IMR-90 (cell line): ENCODE measurements at regions not wholly inside any gene's neighbourhood (a gene's known extent, or its start where the extent isn't known, plus 50 kb on each side); places are given as distances from the start of the nearest gene placed in this dataset.

ENCODE experiments used
- ATAC-seq: fragments of 200-7000 bp; cut with Tn5 transposase; 2 replicates; pipeline ENCODE4 v1.9.1; 2020; ENCODE audit warnings: low read depth, mild to moderate bottlenecking, moderate library complexity
- BruUV-seq: library from RNA; stranded (reverse); fragments of 400-500 nt; replicated peaks from 2 replicates; lab custom pipeline; 2021; lab: Mats Ljungman, UMichigan
- CTCF ChIA-PET: fragments of 300-600 bp; formaldehyde crosslinking; extraction: SDS; loops from one replicate; lab custom pipeline; 2021; ENCODE audit warnings: antibody characterized with exemption; lab: Yijun Ruan, JAX
- POLR2A ChIA-PET: fragments of 300-600 bp; sonication (Branson Sonifier 250); formaldehyde crosslinking; loops from one replicate; lab custom pipeline; 2022; ENCODE audit warnings: antibody characterized with exemption; ENCODE audit not compliant: unreplicated experiment; lab: Charles Lee
- DNase-seq: peaks from one replicate; pipeline ENCODE4 v3.0.0; 2013
- H2AFZ ChIP-seq: replicated peaks from 2 replicates; pipeline ENCODE3; 2013; ENCODE audit warnings: low read length, mild to moderate bottlenecking; ENCODE audit not compliant: poor library complexity
- H2AK5ac ChIP-seq: 2 replicates; pipeline ENCODE4 v1.6.1; 2013; ENCODE audit warnings: low read depth, low read length, inconsistent platforms
- H2AK9ac ChIP-seq: replicated peaks from 2 replicates; pipeline ENCODE3; 2013; ENCODE audit warnings: mild to moderate bottlenecking, low read depth, low read length, moderate library complexity; ENCODE audit not compliant: poor library complexity
- H2BK120ac ChIP-seq: 2 replicates; pipeline ENCODE4 v1.6.1; 2013; ENCODE audit warnings: low read depth, low read length, inconsistent platforms
- H2BK15ac ChIP-seq: 3 replicates; pipeline ENCODE4 v1.6.1; 2013; ENCODE audit warnings: low read depth, low read length, inconsistent platforms
- H2BK20ac ChIP-seq: 2 replicates; pipeline ENCODE4 v1.6.1; 2013; ENCODE audit warnings: low read depth, mild to moderate bottlenecking, inconsistent platforms, low read length, moderate library complexity
- H2BK5ac ChIP-seq: 2 replicates; pipeline ENCODE4 v1.6.1; 2013; ENCODE audit warnings: mild to moderate bottlenecking, low read depth, low read length, inconsistent platforms; ENCODE audit not compliant: poor library complexity, severe bottlenecking
- H3K14ac ChIP-seq: replicated peaks from 2 replicates; pipeline ENCODE4 v1.6.1; 2013; ENCODE audit warnings: low read depth, low read length, inconsistent platforms
- H3K18ac ChIP-seq: 2 replicates; pipeline ENCODE4 v1.6.1; 2013; ENCODE audit warnings: low read depth, low read length, control low read depth
- H3K23ac ChIP-seq: 2 replicates; pipeline ENCODE4 v1.6.1; 2013; ENCODE audit warnings: low read depth, low read length, inconsistent platforms
- H3K27ac ChIP-seq: 2 replicates; pipeline ENCODE4 v1.5.1; 2013; ENCODE audit warnings: mild to moderate bottlenecking, control low read depth, low read length; ENCODE audit not compliant: insufficient read depth
- H3K27me3 ChIP-seq: 2 replicates; pipeline ENCODE4 v1.6.1; 2013; ENCODE audit warnings: low read length; ENCODE audit not compliant: control insufficient read depth, insufficient read depth
- H3K36me3 ChIP-seq: 2 replicates; pipeline ENCODE4 v1.6.1; 2013; ENCODE audit warnings: low read length, mixed read lengths; ENCODE audit not compliant: control insufficient read depth, insufficient read depth
- H3K4ac ChIP-seq: 2 replicates; pipeline ENCODE4 v1.6.1; 2013; ENCODE audit warnings: low read depth, low read length, inconsistent platforms
- H3K4me1 ChIP-seq: 2 replicates; pipeline ENCODE4 v1.6.1; 2013; ENCODE audit warnings: low read length, mixed read lengths; ENCODE audit not compliant: control insufficient read depth, insufficient read depth
- H3K4me2 ChIP-seq: 2 replicates; pipeline ENCODE4 v1.6.1; 2013; ENCODE audit warnings: low read depth, mild to moderate bottlenecking, control low read depth, low read length, moderate library complexity
- H3K4me3 ChIP-seq: 2 replicates; pipeline ENCODE4 v1.5.1; 2013; ENCODE audit warnings: low read depth, mild to moderate bottlenecking, control low read depth, low read length, moderate library complexity; ENCODE audit not compliant: insufficient read depth
- H3K56ac ChIP-seq: 2 replicates; pipeline ENCODE4 v1.6.1; 2013; ENCODE audit warnings: low read length, inconsistent platforms; ENCODE audit not compliant: insufficient read depth; ENCODE audit errors: extremely low read depth
- H3K79me1 ChIP-seq, 2 experiments: 2 replicates each; pipeline ENCODE4 v1.6.1; 2013; ENCODE audit warnings: low read length in 2 of 2, inconsistent platforms in 1 of 2, low read depth in 1 of 2
- H3K9ac ChIP-seq: 2 replicates; pipeline ENCODE4 v1.6.1; 2013; ENCODE audit warnings: low read depth, low read length, control low read depth
- H3K9me1 ChIP-seq: 2 replicates; pipeline ENCODE4 v1.6.1; 2013; ENCODE audit warnings: low read length, inconsistent platforms; ENCODE audit not compliant: insufficient read depth
- H3K9me3 ChIP-seq: 2 replicates; pipeline ENCODE4 v1.6.1; 2013; ENCODE audit warnings: low read length; ENCODE audit not compliant: control insufficient read depth, insufficient read depth
- H4K20me1 ChIP-seq: 2 replicates; pipeline ENCODE4 v1.6.1; 2013; ENCODE audit warnings: low read length, inconsistent platforms; ENCODE audit not compliant: insufficient read depth
- H4K5ac ChIP-seq: 2 replicates; pipeline ENCODE4 v1.6.1; 2013; ENCODE audit warnings: mild to moderate bottlenecking, low read depth, low read length, control low read depth
- H4K8ac ChIP-seq, 2 experiments: 2 replicates each; pipeline ENCODE4 v1.6.1; 2013; ENCODE audit warnings: low read depth in 2 of 2, low read length in 2 of 2, control low read depth in 1 of 2, inconsistent platforms in 1 of 2
- H4K91ac ChIP-seq: 2 replicates; pipeline ENCODE4 v1.6.1; 2013; ENCODE audit warnings: low read depth, low read length, inconsistent platforms; ENCODE audit not compliant: insufficient read depth
- BHLHE40 ChIP-seq: fragments of 150-350 bp; IDR thresholded peaks from 2 replicates; pipeline ENCODE4 v1.6.1; 2016; ENCODE audit warnings: mild to moderate bottlenecking, low read depth, low read length
- CEBPB ChIP-seq: IDR thresholded peaks from 2 replicates; pipeline ENCODE4 v1.6.1; 2012; ENCODE audit warnings: low read depth, low read length, improper control_type of control experiment
- CHD1 ChIP-seq: IDR thresholded peaks from 2 replicates; pipeline ENCODE4 v1.6.1; 2012; ENCODE audit warnings: low read depth, low read length, improper control_type of control experiment
- ELK1 ChIP-seq: fragments of 150-350 bp; IDR thresholded peaks from 2 replicates; pipeline ENCODE4 v1.6.1; 2016; ENCODE audit warnings: low read depth, mild to moderate bottlenecking, low read length, moderate library complexity, borderline replicate concordance
- FOS ChIP-seq: fragments of 150-350 bp; IDR thresholded peaks from 2 replicates; pipeline ENCODE4 v1.6.1; 2016; ENCODE audit warnings: low read depth, low read length
- MAFK ChIP-seq: IDR thresholded peaks from 2 replicates; pipeline ENCODE4 v1.6.1; 2012; ENCODE audit warnings: low read depth, low read length, improper control_type of control experiment
- MAZ ChIP-seq: IDR thresholded peaks from 2 replicates; pipeline ENCODE4 v1.6.1; 2012; ENCODE audit warnings: low read depth, mild to moderate bottlenecking, low read length, improper control_type of control experiment, moderate library complexity, borderline replicate concordance
- MXI1 ChIP-seq: IDR thresholded peaks from 2 replicates; pipeline ENCODE4 v1.6.1; 2012; ENCODE audit warnings: low read depth, mild to moderate bottlenecking, low read length, moderate library complexity, borderline replicate concordance
- NFE2L2 ChIP-seq: fragments of 150-350 bp; IDR thresholded peaks from 2 replicates; pipeline ENCODE4 v1.6.1; 2016; ENCODE audit warnings: low read depth, mild to moderate bottlenecking, low read length
- POLR2A ChIP-seq: IDR thresholded peaks from 2 replicates; pipeline ENCODE4 v1.6.1; 2012; ENCODE audit warnings: mild to moderate bottlenecking, low read depth, low read length
- RAD21 ChIP-seq: IDR thresholded peaks from 2 replicates; pipeline ENCODE4 v1.6.1; 2012; ENCODE audit warnings: low read length, improper control_type of control experiment
- RCOR1 ChIP-seq: IDR thresholded peaks from 2 replicates; pipeline ENCODE4 v1.6.1; 2012; ENCODE audit warnings: mild to moderate bottlenecking, low read length, improper control_type of control experiment; ENCODE audit not compliant: insufficient replicate concordance
- RFX5 ChIP-seq: IDR thresholded peaks from 2 replicates; pipeline ENCODE4 v1.8.0; 2012; ENCODE audit warnings: low read depth, mild to moderate bottlenecking, low read length, moderate library complexity
- SMC3 ChIP-seq: fragments of 150-350 bp; IDR thresholded peaks from 2 replicates; pipeline ENCODE4 v1.6.1; 2016; ENCODE audit warnings: low read depth, mild to moderate bottlenecking, antibody characterized with exemption, low read length, moderate library complexity
- USF2 ChIP-seq: fragments of 150-350 bp; IDR thresholded peaks from 2 replicates; pipeline ENCODE4 v1.6.1; 2017; ENCODE audit warnings: mild to moderate bottlenecking, antibody characterized with exemption, low read length, low read depth
- WGBS, 2 experiments: methylation state at CpG; one replicate each; pipeline versions ENCODE4 v1.1.5 to v1.1.7; 2013; ENCODE audit warnings: missing lambda C conversion rate in 2 of 2; ENCODE audit not compliant: insufficient read length in 1 of 2; ENCODE audit errors: extremely low coverage in 2 of 2; 5-methylcytosine and 5-hydroxymethylcytosine counted together
- dilution Hi-C: fragments of 300-500 bp; cut with HindIII; formaldehyde crosslinking; loops from one replicate; pipeline ENCODE4 v1.14.3; 2018; ENCODE audit warnings: low sequenced_read_pairs; ENCODE audit not compliant: unreplicated experiment
- in situ Hi-C: fragments of 300-500 bp; cut with MboI; formaldehyde crosslinking; loops from 3 replicates; pipeline ENCODE4 v1.14.3; 2019; ENCODE audit warnings: low sequenced_read_pairs, inconsistent platforms, mixed read lengths
- intact Hi-C: fragments of 100-400 bp; cut with micrococcal nuclease; formaldehyde crosslinking; loops from 2 replicates; pipeline ENCODE4 v1.10.0; 2022
- TF ChIP-seq, protein P1 (sequence below): conservative IDR thresholded peaks from 2 replicates; pipeline ENCODE4 v1.5.1; 2012; ENCODE audit warnings: mild to moderate bottlenecking, low read depth, low read length, improper control_type of control experiment

- ChIA-PET CTCF (no interaction called here), POLR2A (no interaction called here)
- H4K20me1 ChIP-seq = no peaks in the 10 kb centered on the region
- H3K9me3 ChIP-seq = no peaks in the 10 kb centered on the region
- no peak overlapping the region for H4K5ac ChIP-seq
- dilution Hi-C loops = no loop called here
- no peak overlapping the region for H2BK20ac ChIP-seq
- H3K79me1 ChIP-seq = no peaks in the 10 kb centered on the region
- no peak overlapping the region for H3K4me3 ChIP-seq
- H3K27me3 ChIP-seq = no peaks in the 10 kb centered on the region
- H2BK5ac ChIP-seq = no peak overlapping the region
- H3K4me2 ChIP-seq = no peak overlapping the region
- no peak overlapping the region for H3K4ac ChIP-seq
- no peak for TF ChIP-seq BHLHE40
- no peak for TF ChIP-seq RFX5
- TF ChIP-seq SMC3 = no peak
- no peak for TF ChIP-seq CHD1
- no peak for TF ChIP-seq POLR2A
- no peak for TF ChIP-seq RAD21
- TF ChIP-seq MAFK = no peak
- no peak for TF ChIP-seq USF2
- TF ChIP-seq MXI1 = no peak
- TF ChIP-seq FOS = no peak
- TF ChIP-seq, protein P1, sequence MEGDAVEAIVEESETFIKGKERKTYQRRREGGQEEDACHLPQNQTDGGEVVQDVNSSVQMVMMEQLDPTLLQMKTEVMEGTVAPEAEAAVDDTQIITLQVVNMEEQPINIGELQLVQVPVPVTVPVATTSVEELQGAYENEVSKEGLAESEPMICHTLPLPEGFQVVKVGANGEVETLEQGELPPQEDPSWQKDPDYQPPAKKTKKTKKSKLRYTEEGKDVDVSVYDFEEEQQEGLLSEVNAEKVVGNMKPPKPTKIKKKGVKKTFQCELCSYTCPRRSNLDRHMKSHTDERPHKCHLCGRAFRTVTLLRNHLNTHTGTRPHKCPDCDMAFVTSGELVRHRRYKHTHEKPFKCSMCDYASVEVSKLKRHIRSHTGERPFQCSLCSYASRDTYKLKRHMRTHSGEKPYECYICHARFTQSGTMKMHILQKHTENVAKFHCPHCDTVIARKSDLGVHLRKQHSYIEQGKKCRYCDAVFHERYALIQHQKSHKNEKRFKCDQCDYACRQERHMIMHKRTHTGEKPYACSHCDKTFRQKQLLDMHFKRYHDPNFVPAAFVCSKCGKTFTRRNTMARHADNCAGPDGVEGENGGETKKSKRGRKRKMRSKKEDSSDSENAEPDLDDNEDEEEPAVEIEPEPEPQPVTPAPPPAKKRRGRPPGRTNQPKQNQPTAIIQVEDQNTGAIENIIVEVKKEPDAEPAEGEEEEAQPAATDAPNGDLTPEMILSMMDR = no peak
- TF ChIP-seq CEBPB = no peak
- no peak for TF ChIP-seq MAZ
- TF ChIP-seq RCOR1 = no peak
- no peak for TF ChIP-seq ELK1
- TF ChIP-seq NFE2L2 = no peak
- no peak overlapping the region for H3K18ac ChIP-seq
- WGBS, 2 experiments = no CpG with 5 or more reads among the region's 3 CpGs
- H4K91ac ChIP-seq = no peak overlapping the region
- BruUV-seq = no TSS peak
- in situ Hi-C loops = no loop called here
- H2BK15ac ChIP-seq = no peak overlapping the region
- H3K9ac ChIP-seq = no peak overlapping the region
- no peaks in the 10 kb centered on the region for H3K9me1 ChIP-seq
- H4K8ac ChIP-seq = no peak overlapping the region
- intact Hi-C loops = no loop called here
- ATAC-seq = no peak
- no peak for DNase-seq
- no peak overlapping the region for H3K14ac ChIP-seq
- H3K27ac ChIP-seq = no peak overlapping the region
- H2AFZ ChIP-seq = no peak overlapping the region
- H2AK9ac ChIP-seq = no peak overlapping the region
- H3K36me3 ChIP-seq = no peaks in the 10 kb centered on the region
- H3K4me1 ChIP-seq = no peaks in the 10 kb centered on the region
- no peak overlapping the region for H3K23ac ChIP-seq
- no peak overlapping the region for H3K56ac ChIP-seq
- H2AK5ac ChIP-seq = no peak overlapping the region
- no peak overlapping the region for H2BK120ac ChIP-seq
Measured at GRCh38 chr4:60522265-60522664, 677.9 kb upstream of the ADGRL3 start.
